ENCODE measurements at regions not wholly inside any gene's neighbourhood (a gene's known extent, or its start where the extent isn't known, plus 50 kb on each side); places are given as distances from the start of the nearest gene placed in this dataset.

- ChIA-PET CTCF (no interaction called here), POLR2A (no interaction called here), RAD21 (ENCODE audit: low non-redundant PET in 1 of 2, low total read pairs in 2 of 2, uncharacterized antibody in 2 of 2, unreplicated experiment in 2 of 2) (no interaction called here)
- H4K20me1 ChIP-seq (ENCODE audit: insufficient read depth) = no peaks in the 10 kb centered on the region
- intact Hi-C loops (cut with micrococcal nuclease) = no loop called here
- no peak overlapping the region for H3K9ac ChIP-seq (ENCODE audit: low read length)
- H2AFZ ChIP-seq (ENCODE audit: low read depth, low read length, poor library complexity, severe bottlenecking) = no peak overlapping the region
- no peak for TF ChIP-seq POLR2A (IDR thresholded peaks at IDR 0.05; ENCODE audit: borderline replicate concordance, extremely low read depth, insufficient read depth, insufficient read length)
- TF ChIP-seq ZFX (IDR thresholded peaks at IDR 0.05) = no peak
- TF ChIP-seq SRF (IDR thresholded peaks at IDR 0.05; ENCODE audit: low read depth) = no peak
- TF ChIP-seq EZH2phosphoT487 (IDR thresholded peaks at IDR 0.05; ENCODE audit: borderline replicate concordance) = no peak
- TF ChIP-seq REST (IDR thresholded peaks at IDR 0.05; ENCODE audit: low read depth) = no peak
- no peak for TF ChIP-seq SP1 (IDR thresholded peaks at IDR 0.05; ENCODE audit: low read depth)
- no peak for TF ChIP-seq CEBPB (IDR thresholded peaks at IDR 0.05; ENCODE audit: low read depth)
- TF ChIP-seq CTCF (IDR thresholded peaks at IDR 0.05 in 2 of 3, conservative IDR thresholded peaks at IDR 0.05 in 1 of 3; ENCODE audit: borderline replicate concordance in 1 of 3, insufficient read depth in 1 of 3, low read depth in 2 of 3, low read length in 2 of 3) = no peak
- no peak for TF ChIP-seq ELF1 (IDR thresholded peaks at IDR 0.05; ENCODE audit: borderline replicate concordance, low read depth)
- TF ChIP-seq EZH2 (IDR thresholded peaks at IDR 0.05) = no peak
- TF ChIP-seq ZBTB33 (IDR thresholded peaks at IDR 0.05; ENCODE audit: extremely low read depth, insufficient replicate concordance, low read length) = no peak
- TF ChIP-seq MAX (IDR thresholded peaks at IDR 0.05) = no peak
- TF ChIP-seq TCF7L2 (IDR thresholded peaks at IDR 0.05; ENCODE audit: borderline replicate concordance, extremely low read depth, insufficient read depth, insufficient read length) = no peak
- TF ChIP-seq YY1 (IDR thresholded peaks at IDR 0.05; ENCODE audit: extremely low read depth, insufficient replicate concordance, low read depth, low read length) = no peak
- no peak for TF ChIP-seq JUND (IDR thresholded peaks at IDR 0.05)
- no peak for TF ChIP-seq ATF3 (IDR thresholded peaks at IDR 0.05)
- no peaks in the 10 kb centered on the region for H3K79me2 ChIP-seq (ENCODE audit: insufficient read depth, low read length)
- no peak overlapping the region for H3K4me3 ChIP-seq (replicated peaks in 1 of 2; ENCODE audit: low read depth in 1 of 2, low read length in 2 of 2)
- no peak for DNase-seq (ENCODE audit: low read depth, low spot score)
- no peaks in the 10 kb centered on the region for H3K9me2 ChIP-seq (ENCODE audit: insufficient read depth)
- H3K27me3 ChIP-seq (ENCODE audit: insufficient read depth, low read length) = no peaks in the 10 kb centered on the region
- no peaks in the 10 kb centered on the region for H3K9me3 ChIP-seq (ENCODE audit: control insufficient read depth in 1 of 2, insufficient read depth in 1 of 2, low read depth in 1 of 2, low read length in 2 of 2)
- peaks cover 0 to 6% of the 10 kb centered on the region in 2 experiments; a peak in 1 of 4 replicates for H3K4me1 ChIP-seq (ENCODE audit: control insufficient read depth in 1 of 2, insufficient read depth in 2 of 2, low read length in 2 of 2)
- H3K27ac ChIP-seq (ENCODE audit: low read depth, low read length) = no peak overlapping the region
- ATAC-seq = no peak
- no peak overlapping the region for H3K4me2 ChIP-seq (ENCODE audit: low read length)
- BruUV-seq (replicated peaks) = no TSS peak
- no peaks in the 10 kb centered on the region for H3K36me3 ChIP-seq (ENCODE audit: control insufficient read depth in 1 of 2, insufficient read depth in 2 of 2, low read length in 2 of 2)
These were observed 87.3 kb upstream of the LCLAT1 start for GRCh38 chr2:30359644-30360167.
